Esophagus mucosa (tissue), 1 donor: ENCODE measurements at regions not wholly inside any gene's neighbourhood (a gene's known extent, or its start where the extent isn't known, plus 50 kb on each side); places are given as distances from the start of the nearest gene placed in this dataset.

ENCODE experiments used
- ATAC-seq: fragments of 200-7000 bp; cut with Tn5 transposase; one replicate; pipeline ENCODE4 v1.9.1; 2020
- donor health status: DM: yes; HTN: yes; CAD: no.

DNA sequence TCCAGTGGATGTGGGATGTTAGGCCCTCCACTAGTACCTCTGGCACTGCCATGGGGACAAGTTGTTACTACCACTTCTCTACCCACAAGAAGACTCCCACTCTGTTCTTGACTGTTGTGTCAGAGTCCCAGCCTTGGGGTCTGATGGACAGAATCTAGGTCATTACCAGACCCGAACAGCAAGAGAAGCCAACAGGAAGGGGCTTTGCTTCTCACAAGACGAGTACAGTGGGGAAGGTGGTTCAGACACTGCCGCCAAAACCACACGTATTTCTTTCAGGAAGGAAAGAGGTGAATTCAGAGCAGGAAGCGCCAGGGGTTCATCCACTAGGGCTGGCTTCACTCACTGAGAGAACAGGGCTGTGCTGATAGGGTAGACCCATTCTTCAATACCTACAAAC lies 161.3 kb upstream of the KIT start:
- no peak for ATAC-seq

DNA sequence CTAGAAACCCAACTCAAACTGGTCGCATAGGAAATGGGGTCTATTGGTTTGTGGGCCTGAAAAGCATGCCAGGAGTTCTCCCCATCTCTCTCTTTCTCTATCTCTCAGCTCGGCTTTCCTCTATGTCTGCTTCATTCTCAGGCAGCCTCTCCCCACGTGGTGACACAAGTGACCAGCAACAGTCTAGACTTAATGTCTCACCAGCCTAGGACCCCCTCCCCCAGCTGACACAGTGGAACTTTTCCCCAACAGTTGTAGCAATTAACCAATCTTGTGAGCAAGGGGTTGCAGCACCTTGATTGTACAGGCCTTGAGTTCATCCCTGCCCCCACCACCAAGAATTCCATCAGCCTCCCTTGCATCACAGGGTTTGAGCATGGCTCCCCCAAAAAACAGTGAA lies 159.8 kb upstream of the KIT start:
- ATAC-seq, result no peak

DNA sequence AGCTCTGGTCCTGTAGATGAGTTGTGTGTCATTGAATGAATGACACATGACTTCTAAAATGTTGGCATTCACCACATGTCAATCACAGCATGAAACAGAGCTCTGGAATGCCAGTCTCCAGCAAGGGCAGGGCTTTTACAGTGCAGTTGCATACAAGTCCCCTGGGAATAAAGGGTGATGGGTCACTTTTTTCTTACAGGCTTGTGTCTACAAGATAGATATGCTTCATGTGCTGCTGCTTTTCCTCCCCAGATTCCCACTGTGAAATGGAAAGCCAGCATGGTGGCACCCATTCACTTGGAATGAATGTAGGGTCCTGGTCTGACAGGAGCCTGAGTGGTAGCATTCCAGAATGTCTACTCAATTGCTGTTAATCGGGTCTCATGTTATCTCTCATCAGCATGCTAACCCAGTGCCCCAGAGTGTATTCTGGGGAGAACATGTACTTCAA lies 159.1 kb upstream of the KIT start:
- ATAC-seq, result peak; percentile 87

DNA sequence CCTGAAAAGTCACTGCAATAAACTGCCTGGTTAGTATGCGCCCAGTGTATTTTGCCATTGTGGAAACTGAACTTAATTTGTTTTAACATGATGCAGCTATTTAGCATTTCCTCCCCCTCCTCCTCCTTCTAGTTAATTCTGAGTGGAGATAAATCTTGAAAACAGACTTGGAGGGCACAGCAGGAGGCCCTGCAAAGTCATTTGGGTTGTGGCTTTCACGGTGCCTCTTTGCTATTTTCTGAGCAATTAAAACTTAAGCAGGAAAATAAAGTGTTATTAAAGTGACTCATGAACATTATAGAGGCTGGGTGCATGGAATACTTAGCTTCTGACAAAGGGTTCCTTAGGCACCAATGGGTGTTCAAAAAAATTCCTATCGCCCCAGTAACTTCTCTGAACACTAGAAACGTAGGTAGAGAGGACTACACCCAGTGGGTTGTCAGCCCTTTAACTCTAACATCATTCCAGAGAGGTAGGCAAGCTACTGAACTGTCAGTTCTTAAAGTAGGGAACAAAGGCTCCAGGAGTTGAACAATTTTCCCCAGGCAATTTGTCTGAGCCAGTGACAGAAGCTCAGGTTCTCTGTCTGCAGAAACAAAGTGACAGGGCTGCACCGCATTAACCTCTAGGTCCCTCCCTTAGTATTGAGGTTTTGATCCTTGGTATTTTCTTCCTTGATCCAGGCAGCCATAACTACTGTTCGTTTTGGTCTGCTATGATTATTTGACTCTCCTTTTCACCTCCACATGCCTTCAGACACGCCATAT lies 158.3 kb upstream of the KIT start:
- no peak for ATAC-seq

DNA sequence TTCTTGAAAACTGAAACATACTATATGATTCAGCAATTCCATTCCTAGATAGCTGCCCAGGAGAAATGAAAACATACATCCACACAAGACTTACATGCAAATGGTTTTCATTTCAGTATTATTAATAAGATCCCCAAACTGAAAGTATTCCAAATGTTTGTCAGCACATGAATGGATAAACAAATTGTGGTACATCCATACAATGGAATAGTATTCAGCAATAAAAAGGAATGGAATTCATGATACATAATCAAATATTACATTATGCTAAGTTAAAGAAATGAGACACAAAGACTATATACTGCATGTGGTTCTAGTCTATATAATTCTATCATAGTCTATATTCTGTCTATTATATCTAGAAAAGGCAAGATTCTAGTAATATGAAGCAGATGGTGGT lies 152.4 kb upstream of the KIT start:
- no peak for ATAC-seq

DNA sequence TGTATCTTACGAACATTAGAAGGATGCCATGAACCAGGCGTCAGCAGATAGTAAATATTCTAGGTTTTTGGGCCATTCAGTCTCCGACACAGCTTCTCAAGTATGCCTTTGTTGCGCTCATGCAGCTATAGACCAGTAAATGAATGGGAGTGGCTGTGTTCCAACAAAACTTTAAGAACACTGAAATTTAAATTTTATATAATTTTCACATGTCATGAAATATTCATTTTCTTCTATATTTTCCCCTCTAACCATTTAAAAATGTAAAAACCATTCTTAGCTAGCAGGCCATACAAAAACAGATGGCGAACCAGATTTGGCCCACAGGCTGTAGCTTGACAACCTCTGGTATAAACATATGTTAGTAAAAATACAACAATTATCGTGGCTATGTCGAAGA lies 151.8 kb upstream of the KIT start:
- no peak for ATAC-seq

DNA sequence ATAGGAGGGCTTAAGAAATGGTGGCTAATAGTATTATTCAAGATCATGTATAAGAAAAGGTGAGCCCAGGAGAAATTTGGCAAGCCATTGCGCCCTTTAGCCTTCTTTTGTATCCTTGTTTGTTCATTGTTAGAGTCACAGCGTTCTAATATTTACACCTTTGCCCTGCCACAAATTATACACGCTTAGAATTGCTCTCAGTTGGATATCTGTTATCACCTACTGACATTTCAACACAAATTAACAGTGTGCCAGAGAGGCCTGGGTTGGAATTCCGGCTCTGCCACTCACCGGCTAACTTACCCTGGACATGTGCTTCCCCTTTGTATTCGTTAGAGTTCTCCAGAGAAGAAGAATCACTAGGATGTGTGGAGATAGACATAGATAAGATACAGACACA lies 148.7 kb upstream of the KIT start:
- no peak for ATAC-seq

DNA sequence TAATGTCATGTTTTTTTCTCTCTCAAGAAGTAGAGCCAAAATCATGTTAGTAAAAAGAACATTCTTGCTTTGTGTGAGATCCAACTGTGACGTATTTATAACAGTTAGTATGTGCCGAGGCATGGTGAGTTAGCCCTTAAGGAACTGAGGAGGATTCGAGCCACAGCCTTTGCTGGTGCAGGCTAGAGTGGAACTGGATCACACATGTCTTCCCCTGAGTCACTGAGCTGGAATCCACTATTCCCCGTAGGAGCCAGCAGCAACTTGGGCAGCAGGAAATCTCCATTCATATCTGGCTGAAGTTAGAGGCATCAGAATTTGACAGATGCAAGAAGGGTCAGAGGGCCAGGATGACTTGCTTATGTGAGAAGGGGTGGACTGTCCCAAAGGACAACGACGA lies 144.6 kb upstream of the KIT start:
- ATAC-seq, result peak; percentile 93

DNA sequence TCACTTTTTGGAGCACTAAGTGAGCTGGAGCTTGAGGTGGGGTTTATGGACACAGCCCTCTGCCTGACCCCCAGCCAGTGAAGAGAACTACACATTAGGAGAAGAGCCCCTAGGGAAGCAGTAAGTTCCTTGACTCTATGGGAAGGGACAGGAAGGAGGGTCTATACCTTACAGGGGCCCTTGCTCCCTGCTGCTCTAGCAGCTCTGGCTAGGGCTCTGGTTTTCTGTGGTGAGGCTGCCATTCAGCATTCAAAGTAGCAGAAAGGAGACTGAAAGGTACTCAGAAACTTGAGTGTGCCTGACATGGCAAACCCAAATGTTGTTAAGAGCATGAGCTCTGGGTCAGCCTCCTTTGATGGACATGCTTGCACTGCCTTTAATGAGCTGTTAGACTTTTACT lies 144.0 kb upstream of the KIT start:
- ATAC-seq, result no peak

DNA sequence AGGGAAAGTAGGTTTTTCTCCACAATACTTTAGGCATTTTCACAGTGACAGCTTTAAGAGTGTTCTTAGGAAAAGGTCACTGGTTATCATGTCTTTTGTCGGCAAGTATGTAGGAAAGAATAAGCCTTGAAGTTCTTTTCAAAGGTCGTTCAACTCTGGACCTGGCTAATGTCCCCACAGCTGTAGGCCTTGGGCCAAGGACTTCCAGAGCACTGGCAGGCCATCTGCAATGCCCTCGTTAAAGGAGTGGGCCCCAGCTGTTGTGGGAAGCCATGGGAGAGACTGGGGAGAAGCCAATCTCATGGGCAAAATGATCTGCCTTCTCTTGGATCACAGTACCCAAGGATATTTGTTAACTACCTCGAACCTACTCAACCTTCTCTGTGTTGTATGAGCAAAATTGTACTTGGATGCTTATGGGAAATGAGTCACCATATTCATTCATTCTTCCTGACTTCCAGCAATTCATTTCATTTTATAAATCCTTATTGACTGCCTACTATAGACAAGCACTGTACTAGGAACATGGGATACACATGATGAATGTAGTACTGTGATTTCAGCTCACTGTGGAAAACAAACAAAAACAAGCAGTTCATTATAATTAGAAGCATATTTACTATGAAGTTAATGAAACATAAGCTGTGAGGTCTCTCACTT lies 141.1 kb upstream of the KIT start:
- no peak for ATAC-seq

DNA sequence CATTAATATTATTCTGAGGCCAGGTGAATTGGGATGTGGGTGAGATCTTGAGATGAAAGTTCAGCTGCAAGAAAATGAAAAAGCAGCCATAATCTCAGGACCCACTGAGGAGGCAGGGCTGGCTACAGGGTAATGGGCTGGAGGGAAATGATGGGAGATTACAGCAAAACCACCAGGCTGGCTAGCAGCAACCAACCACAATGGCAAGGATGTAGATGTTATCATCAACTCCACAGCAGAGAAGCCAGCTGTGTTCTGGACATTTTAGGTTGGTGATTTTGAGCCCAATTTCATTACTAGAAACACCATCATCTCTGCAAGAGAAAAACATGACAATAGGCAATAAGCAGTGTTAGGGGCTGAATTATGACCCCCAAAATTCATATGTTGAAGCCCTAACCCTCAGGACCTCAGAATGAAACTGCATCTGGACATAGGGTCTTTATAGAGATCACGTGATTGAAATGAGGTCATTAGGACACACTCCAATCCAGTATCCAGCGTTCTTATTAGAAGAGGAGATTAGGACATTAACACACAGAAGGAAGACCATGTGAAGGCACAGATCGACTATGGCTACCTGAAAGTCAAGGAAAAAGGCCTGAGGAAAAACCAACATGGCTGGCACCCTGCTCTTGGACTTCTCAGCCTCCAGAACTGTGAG lies 139.8 kb upstream of the KIT start:
- ATAC-seq, result no peak

DNA sequence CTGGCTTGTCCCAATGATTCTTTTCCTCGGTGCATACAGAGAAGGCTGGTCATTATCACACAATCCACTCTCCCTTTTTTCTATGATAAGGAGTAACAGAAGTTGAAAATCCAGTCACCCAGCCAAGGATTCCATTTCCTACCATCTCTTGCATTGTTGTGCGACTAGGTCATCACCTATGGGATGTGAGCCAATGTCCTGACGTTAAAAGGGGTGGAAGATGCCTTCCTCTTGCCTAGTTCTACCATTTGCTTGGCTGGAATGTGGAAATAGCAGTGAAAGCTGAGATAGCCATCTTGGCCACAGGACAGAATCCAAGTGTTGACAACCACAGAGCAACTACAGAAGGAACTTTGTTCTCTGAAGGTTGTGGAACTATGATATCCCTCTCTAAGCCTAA lies 132.2 kb upstream of the KIT start:
- no peak for ATAC-seq

DNA sequence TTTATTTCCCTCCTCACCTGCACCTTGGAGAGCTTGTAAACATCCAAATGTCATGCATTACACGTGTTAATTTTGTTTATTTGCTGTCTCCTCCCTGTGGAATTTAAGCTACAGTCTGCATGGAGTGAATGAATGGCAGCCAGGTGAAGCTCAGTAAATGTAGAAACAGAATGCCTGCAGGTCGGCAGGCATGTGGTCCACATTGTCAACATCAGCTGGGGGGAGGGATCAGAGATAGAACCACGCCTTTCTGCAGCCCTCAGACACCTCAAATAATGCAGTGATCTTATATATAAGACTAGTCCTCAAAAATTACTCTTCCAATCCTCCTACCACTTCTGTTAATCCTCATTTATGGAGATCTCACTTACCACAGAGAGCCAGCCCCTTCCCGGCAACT lies 131.2 kb upstream of the KIT start:
- ATAC-seq, result no peak

DNA sequence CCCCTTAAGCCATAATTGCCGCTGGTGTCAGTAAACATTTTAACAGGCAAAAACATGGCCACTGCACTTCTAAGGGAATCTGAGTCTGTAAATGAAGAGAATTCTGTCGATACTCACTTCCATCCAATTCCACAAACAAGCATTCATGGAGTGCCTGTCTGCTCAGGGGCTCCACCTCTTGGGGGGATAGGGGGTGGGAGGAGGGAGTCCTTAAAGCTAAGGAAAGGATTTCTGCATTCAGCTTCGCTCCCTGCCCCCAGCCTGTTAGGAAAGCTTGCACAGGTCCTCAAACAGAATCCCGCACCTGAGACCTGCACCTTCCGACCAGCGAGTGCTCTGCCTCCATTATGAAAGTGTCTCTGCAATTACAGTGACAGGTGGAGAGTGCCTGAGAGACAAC lies 130.2 kb upstream of the KIT start:
- ATAC-seq, result no peak

DNA sequence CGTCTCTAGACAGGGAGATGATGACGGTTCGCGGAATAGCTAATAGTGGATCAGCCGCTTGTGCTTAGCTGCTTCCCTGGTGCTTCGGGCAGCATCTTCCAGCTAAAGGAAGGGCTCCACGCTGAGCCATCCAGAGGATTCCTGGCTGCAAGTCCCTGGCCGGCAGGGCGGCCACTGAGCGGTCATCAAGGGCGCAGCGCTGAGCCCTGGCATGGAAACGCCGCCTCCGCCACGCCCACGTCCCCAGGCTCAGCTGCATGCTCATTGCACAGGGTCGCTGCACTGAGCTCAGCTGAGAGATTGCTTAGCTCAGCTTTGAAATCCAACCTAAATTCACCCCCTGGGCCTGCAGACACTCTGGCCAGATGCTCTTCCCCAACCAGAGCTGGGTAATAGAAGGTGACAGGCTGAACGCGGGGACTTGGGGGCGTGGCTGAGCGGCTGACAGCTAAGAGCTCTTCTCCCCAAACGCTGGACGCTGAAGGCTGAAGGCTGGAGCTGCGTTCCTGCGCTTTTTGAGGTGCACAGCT lies 118.2 kb upstream of the KIT start:
- ATAC-seq, result peak; percentile 61

DNA sequence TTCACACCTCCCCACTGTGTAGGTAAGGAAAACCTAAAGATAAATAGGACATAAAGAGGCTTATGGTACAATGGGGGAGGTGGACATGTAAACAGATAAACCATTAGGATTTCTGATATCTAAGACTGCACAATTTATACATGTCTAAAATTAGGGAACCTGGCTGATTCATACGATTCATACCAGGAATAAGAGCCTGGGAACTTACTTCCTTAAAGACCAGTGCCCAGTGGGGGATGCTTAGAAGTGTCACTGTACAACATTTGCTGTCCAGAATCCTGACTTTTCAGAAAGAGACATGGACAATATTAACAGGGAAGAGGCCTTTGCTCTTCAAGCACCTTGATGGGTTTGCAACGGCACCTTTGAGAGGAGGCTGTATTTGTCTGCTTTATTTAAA lies 116.8 kb upstream of the KIT start:
- ATAC-seq, result no peak

DNA sequence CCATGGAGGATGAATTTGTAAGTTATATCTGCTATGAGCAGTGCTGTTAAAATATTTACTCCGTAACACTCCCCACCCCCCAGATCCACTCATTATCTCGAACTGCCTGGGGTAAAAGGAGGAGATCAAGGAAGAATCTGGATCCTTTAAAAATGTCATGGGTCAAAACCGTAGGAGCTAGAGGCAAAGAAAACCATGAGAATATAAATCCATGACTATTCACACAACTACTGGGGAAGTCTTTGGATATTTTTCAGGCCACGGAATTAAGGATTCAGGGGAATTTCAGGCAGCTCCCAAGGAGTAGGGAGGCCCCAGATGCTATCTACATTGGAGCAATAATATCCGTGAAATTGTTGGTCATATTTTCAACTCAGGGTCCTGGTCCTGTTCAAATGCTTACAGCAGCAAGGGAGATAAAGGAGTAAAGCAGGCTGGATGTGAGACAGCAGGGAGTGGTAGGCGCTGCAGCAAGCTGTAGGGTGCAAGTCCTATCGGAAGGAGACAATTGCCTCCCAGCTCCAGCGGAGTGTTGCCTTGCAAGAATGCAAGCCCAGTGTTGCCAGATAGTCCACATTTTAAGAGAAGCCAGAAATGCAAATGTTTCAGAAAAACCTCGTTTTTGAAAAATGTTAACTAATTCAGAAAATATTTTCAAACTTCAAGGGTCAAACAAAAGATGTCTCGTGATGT lies 116.2 kb upstream of the KIT start:
- no peak for ATAC-seq

DNA sequence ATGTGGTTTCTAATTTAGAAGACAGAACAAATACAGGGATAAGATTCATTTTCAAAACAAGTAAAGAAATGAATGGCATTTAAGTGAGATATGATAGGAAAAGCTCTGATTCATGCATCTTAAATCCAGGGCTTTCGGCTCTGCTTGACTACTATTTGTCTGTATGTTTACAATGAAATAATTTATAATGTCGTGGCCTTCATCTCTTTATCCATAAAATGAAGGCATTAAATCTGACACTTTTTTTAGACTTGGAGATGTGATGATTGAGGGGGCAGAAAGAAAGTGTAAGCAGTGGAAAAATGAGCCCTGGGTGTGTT lies 115.7 kb upstream of the KIT start:
- no peak for ATAC-seq

DNA sequence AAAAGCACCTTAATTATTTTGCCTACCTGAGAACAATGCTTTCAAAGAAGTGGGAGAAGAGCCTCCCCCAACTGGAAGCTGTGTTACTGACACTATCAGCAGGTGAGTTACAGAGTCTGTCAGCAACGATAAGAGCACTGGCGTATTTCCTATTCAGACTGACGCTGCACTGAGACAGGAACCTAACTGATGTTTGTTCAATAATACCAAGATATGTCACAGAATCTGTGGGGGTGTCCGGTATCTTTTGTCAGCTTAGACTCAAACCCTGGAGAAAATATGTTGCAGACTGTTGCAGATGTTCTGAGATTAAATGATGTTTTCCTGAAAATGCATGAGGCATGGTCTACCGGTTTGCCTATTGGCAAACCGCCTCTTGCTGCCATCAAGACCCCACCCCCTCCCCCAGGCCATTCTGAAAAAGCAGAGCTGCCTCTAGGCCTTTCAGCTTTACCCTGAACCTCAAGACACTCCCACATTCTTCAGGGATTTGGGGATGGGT lies 115.2 kb upstream of the KIT start:
- ATAC-seq, result no peak

DNA sequence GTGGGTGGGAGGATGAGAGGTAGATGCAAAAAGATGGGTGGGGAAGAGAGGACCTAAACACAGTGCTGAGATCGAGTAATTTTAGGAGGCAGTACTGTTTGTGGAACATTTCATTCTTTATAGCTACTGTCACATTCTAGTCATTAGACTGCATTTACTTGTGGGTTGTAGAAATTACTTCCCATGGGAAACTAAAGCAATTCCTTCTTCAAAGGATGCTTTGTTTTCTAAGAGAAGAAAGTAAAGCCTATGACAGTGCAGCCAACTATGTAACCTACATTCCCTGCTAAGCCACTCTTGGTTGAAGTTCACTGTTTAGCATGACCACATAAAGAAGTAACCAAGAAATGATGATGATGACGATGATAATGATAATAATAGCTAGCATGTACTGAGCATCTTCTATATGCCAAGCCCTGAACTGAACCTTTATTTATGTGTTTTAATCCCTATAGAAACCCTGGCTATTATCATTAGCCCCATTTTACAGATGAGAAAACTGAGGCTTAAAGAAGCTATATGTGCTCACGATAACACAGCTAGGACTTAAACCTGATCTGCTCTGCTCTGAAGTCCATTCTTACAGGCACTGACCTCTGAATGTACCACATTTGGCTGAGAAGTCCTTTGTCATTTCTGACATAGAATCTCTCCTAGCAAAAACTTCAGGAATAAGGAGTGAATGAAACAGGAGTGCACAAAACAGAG lies 114.5 kb upstream of the KIT start:
- ATAC-seq, result no peak

DNA sequence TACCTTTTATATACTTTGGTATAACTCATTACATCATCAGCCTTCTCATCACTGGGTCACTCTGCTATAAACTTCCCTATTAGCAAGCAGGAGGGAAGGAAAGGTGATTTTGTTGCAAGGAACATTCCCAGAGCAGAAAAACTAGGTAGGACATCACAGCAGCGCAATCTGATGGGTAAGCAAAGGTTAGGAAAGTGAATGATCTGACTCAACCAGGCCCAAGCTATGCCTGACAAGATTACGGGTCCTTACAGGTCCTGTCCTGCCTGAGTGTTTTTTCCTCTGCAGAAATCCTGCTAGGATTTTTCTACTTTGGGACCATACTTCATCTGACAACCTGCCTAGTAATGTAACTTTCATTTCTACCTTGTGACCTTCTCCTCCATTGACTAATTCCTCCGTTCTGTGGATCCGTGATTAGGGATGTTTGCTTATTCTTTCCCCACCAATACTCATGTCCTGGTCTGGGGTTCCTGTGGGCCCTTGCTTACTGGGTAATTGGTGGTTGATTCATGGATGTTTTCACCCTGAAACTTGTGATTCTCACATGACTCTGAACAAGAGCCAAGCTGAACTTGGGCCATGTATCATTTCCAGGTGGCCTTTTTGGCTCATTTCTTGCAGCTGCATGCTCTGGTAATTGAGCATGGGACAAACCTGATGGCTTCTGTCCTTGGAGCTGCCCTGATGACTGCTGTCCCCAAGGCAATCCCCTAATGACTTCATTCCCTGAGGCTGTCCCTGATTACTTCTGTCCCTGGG lies 111.9 kb upstream of the KIT start:
- peak; percentile 83 for ATAC-seq
